HCT116 (cell line): ENCODE measurements at regions not wholly inside any gene's neighbourhood (a gene's known extent, or its start where the extent isn't known, plus 50 kb on each side); places are given as distances from the start of the nearest gene placed in this dataset.

Experiments
- ATAC-seq: fragments of 200-7000 bp; cut with Tn5 transposase; 2 replicates; pipeline ENCODE4 v1.9.1; 2020; ENCODE audit warnings: mild to moderate bottlenecking, moderate library complexity
- BruUV-seq: library from RNA; stranded (reverse); fragments of 400-500 nt; replicated peaks from 2 replicates; lab custom pipeline; 2021; lab: Mats Ljungman, UMichigan
- CTCF ChIA-PET: fragments of 300-600 bp; sonication (Branson Sonifier 250); formaldehyde crosslinking; loops from one replicate; lab custom pipeline; 2021; ENCODE audit warnings: antibody characterized with exemption; lab: Charles Lee
- POLR2A ChIA-PET: fragments of 300-600, 350-600 bp; sonication (Branson Sonifier 250); formaldehyde crosslinking; loops from one replicate; lab custom pipeline; 2021; ENCODE audit warnings: antibody characterized with exemption; lab: Charles Lee
- RAD21 ChIA-PET, 2 experiments: fragments of 300-600 bp; sonication (Branson Sonifier 250); formaldehyde crosslinking; loops; one replicate each; lab custom pipeline; 2023; ENCODE audit warnings: low total read pairs in 2 of 2; ENCODE audit not compliant: uncharacterized antibody in 2 of 2, unreplicated experiment in 2 of 2, low non-redundant PET in 1 of 2; lab: Charles Lee
- DNase-seq: peaks from one replicate; pipeline ENCODE4 v3.0.0-alpha.2; 2010; ENCODE audit warnings: low read depth, low spot score
- H2AFZ ChIP-seq: fragments of 200-600 bp; shearing (Covaris generic), sonication (generic); 2 replicates; pipeline ENCODE4 v1.6.1; 2017; ENCODE audit warnings: low read depth, mixed run types, mixed read lengths, antibody characterized with exemption, low read length; ENCODE audit not compliant: poor library complexity, severe bottlenecking
- H3K27ac ChIP-seq: 2 replicates; pipeline ENCODE4 v1.5.1; 2012; ENCODE audit warnings: low read depth, low read length
- H3K27me3 ChIP-seq: fragments of 200-600 bp; sonication (generic); 2 replicates; pipeline ENCODE4 v1.6.1; 2016; ENCODE audit warnings: mixed run types, low read length, mixed read lengths; ENCODE audit not compliant: insufficient read depth
- H3K36me3 ChIP-seq, 2 experiments: fragments of 200-500 bp in 1 of 2; fragments of 200-600 bp in 1 of 2; sonication (Bioruptor generic) in 1 of 2; sonication (generic) in 1 of 2; 2 replicates each; pipeline versions ENCODE4 v1.5.1 to v1.6.1; 2014 to 2016; ENCODE audit warnings: low read length in 2 of 2, inconsistent platforms in 1 of 2, mixed read lengths in 1 of 2, mixed run types in 1 of 2; ENCODE audit not compliant: insufficient read depth in 2 of 2, control insufficient read depth in 1 of 2
- H3K4me1 ChIP-seq, 2 experiments: fragments of 200-600 bp in 1 of 2; sonication (generic) in 1 of 2; 2 replicates each; pipeline versions ENCODE4 v1.5.1 to v1.6.1; 2012 to 2017; ENCODE audit warnings: low read length in 2 of 2, inconsistent platforms in 1 of 2, mild to moderate bottlenecking in 1 of 2, mixed read lengths in 1 of 2, mixed run types in 1 of 2, moderate library complexity in 1 of 2; ENCODE audit not compliant: insufficient read depth in 2 of 2, control insufficient read depth in 1 of 2
- H3K4me2 ChIP-seq: fragments of 200-600 bp; sonication (generic); 2 replicates; pipeline ENCODE4 v1.6.1; 2017; ENCODE audit warnings: mixed run types, low read length, mixed read lengths
- H3K4me3 ChIP-seq, 2 experiments: fragments of 200-600 bp in 1 of 2; sonication (generic) in 1 of 2; replicated peaks in 1 of 2; 2 replicates each; pipeline ENCODE4 v1.5.1; 2011 to 2016; ENCODE audit warnings: low read length in 2 of 2, control low read depth in 1 of 2, low read depth in 1 of 2, mild to moderate bottlenecking in 1 of 2, mixed read lengths in 1 of 2, mixed run types in 1 of 2
- H3K79me2 ChIP-seq: fragments of 200-600 bp; sonication (generic); 2 replicates; pipeline ENCODE4 v1.6.1; 2017; ENCODE audit warnings: mild to moderate bottlenecking, mixed run types, low read length, moderate library complexity, mixed read lengths; ENCODE audit not compliant: insufficient read depth
- H3K9ac ChIP-seq: fragments of 200-600 bp; sonication (generic); 2 replicates; pipeline ENCODE4 v1.6.1; 2016; ENCODE audit warnings: low read length, mixed read lengths
- H3K9me2 ChIP-seq: fragments of 200-600 bp; sonication (generic), shearing (Covaris generic); 2 replicates; pipeline ENCODE4 v1.6.1; 2017; ENCODE audit warnings: mixed run types, mild to moderate bottlenecking, moderate library complexity; ENCODE audit not compliant: insufficient read depth
- H3K9me3 ChIP-seq, 2 experiments: fragments of 200-500 bp in 1 of 2; fragments of 200-600 bp in 1 of 2; sonication (Bioruptor generic) in 1 of 2; sonication (generic) in 1 of 2; 2 replicates each; pipeline ENCODE4 v1.6.1; 2014 to 2017; ENCODE audit warnings: low read length in 2 of 2, mixed read lengths in 2 of 2, inconsistent platforms in 1 of 2, low read depth in 1 of 2, mild to moderate bottlenecking in 1 of 2, mixed run types in 1 of 2, moderate library complexity in 1 of 2; ENCODE audit not compliant: control insufficient read depth in 1 of 2, insufficient read depth in 1 of 2
- H4K20me1 ChIP-seq: fragments of 200-600 bp; sonication (generic), shearing (Covaris generic); 2 replicates; pipeline ENCODE4 v1.6.1; 2017; ENCODE audit warnings: mixed run types, mild to moderate bottlenecking, moderate library complexity; ENCODE audit not compliant: insufficient read depth
- CEBPB ChIP-seq: IDR thresholded peaks from 2 replicates; pipeline ENCODE4 v1.6.1; 2012; ENCODE audit warnings: low read depth
- ELF1 ChIP-seq: IDR thresholded peaks from 2 replicates; pipeline ENCODE4 v1.6.1; 2012; ENCODE audit warnings: low read depth, borderline replicate concordance
- EZH2 ChIP-seq: fragments of 200-600 bp; sonication (generic); IDR thresholded peaks from 2 replicates; pipeline ENCODE4 v1.6.1; 2017; ENCODE audit warnings: antibody characterized with exemption, mixed run types
- EZH2phosphoT487 ChIP-seq: fragments of 200-600 bp; IDR thresholded peaks from 2 replicates; pipeline ENCODE4 v1.6.1; 2018; ENCODE audit warnings: antibody characterized with exemption, borderline replicate concordance
- JUND ChIP-seq: IDR thresholded peaks from 2 replicates; pipeline ENCODE4 v1.6.1; 2012
- POLR2A ChIP-seq: IDR thresholded peaks from 2 replicates; pipeline ENCODE4 v1.7.0; 2011; ENCODE audit warnings: borderline replicate concordance; ENCODE audit not compliant: insufficient read depth, insufficient read length; ENCODE audit errors: extremely low read depth
- POLR2AphosphoS5 ChIP-seq: IDR thresholded peaks from 2 replicates; pipeline ENCODE4 v1.6.1; 2011; ENCODE audit warnings: mild to moderate bottlenecking, low read depth, low read length, moderate library complexity
- SIN3A ChIP-seq: IDR thresholded peaks from 2 replicates; pipeline ENCODE4 v1.6.1; 2012; ENCODE audit warnings: low read depth
- SRF ChIP-seq: IDR thresholded peaks from 2 replicates; pipeline ENCODE4 v1.6.1; 2012; ENCODE audit warnings: low read depth
- TCF7L2 ChIP-seq: IDR thresholded peaks from 2 replicates; pipeline ENCODE4 v1.7.0; 2011; ENCODE audit warnings: borderline replicate concordance, inconsistent platforms; ENCODE audit not compliant: insufficient read depth, insufficient read length; ENCODE audit errors: extremely low read depth
- YY1 ChIP-seq: IDR thresholded peaks from 2 replicates; pipeline ENCODE4 v1.6.1; 2011; ENCODE audit warnings: low read length, low read depth, moderate library complexity, mild to moderate bottlenecking; ENCODE audit not compliant: insufficient replicate concordance; ENCODE audit errors: extremely low read depth
- ZFX ChIP-seq: fragments of 450-650 bp; IDR thresholded peaks from 2 replicates; pipeline ENCODE4 v1.6.1; 2017
- intact Hi-C: fragments of 100-400 bp; cut with micrococcal nuclease; formaldehyde crosslinking; loops from 2 replicates; pipeline ENCODE4 v1.10.0; 2022
- TF ChIP-seq, protein P1 (sequence below): IDR thresholded peaks from 2 replicates; pipeline ENCODE4 v1.6.1; 2012; ENCODE audit warnings: low read depth
- TF ChIP-seq, protein P2 (sequence below): IDR thresholded peaks from 2 replicates; pipeline ENCODE4 v1.6.1; 2011; ENCODE audit warnings: mild to moderate bottlenecking, low read length, moderate library complexity; ENCODE audit not compliant: insufficient replicate concordance; ENCODE audit errors: extremely low read depth
- TF ChIP-seq, protein P3 (sequence below): IDR thresholded peaks from 2 replicates; pipeline ENCODE4 v1.6.1; 2012

GRCh38 chr9:19634881-19635280 is 154.0 kb downstream of the SLC24A2 start (continued):
- TF ChIP-seq, protein P1, sequence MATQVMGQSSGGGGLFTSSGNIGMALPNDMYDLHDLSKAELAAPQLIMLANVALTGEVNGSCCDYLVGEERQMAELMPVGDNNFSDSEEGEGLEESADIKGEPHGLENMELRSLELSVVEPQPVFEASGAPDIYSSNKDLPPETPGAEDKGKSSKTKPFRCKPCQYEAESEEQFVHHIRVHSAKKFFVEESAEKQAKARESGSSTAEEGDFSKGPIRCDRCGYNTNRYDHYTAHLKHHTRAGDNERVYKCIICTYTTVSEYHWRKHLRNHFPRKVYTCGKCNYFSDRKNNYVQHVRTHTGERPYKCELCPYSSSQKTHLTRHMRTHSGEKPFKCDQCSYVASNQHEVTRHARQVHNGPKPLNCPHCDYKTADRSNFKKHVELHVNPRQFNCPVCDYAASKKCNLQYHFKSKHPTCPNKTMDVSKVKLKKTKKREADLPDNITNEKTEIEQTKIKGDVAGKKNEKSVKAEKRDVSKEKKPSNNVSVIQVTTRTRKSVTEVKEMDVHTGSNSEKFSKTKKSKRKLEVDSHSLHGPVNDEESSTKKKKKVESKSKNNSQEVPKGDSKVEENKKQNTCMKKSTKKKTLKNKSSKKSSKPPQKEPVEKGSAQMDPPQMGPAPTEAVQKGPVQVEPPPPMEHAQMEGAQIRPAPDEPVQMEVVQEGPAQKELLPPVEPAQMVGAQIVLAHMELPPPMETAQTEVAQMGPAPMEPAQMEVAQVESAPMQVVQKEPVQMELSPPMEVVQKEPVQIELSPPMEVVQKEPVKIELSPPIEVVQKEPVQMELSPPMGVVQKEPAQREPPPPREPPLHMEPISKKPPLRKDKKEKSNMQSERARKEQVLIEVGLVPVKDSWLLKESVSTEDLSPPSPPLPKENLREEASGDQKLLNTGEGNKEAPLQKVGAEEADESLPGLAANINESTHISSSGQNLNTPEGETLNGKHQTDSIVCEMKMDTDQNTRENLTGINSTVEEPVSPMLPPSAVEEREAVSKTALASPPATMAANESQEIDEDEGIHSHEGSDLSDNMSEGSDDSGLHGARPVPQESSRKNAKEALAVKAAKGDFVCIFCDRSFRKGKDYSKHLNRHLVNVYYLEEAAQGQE: no peak

GRCh38 chr9:19631181-19631580 is 157.7 kb downstream of the SLC24A2 start:
- peaks cover 13% of the 10 kb centered on the region for H3K27me3 ChIP-seq
- RAD21 ChIA-PET: no interaction called here
- H3K4me1 ChIP-seq: no peaks in the 10 kb centered on the region
- no peak for DNase-seq
- H3K4me3 ChIP-seq: no peak overlapping the region
- CTCF ChIA-PET: no interaction called here
- H3K4me2 ChIP-seq: no peak overlapping the region
- intact Hi-C loops: no loop called here
- H3K9me3 ChIP-seq: no peaks in the 10 kb centered on the region
- no peaks in the 10 kb centered on the region for H3K9me2 ChIP-seq
- no peaks in the 10 kb centered on the region for H4K20me1 ChIP-seq
- BruUV-seq: no TSS peak
- ATAC-seq: no peak
- H3K27ac ChIP-seq: no peak overlapping the region
- H2AFZ ChIP-seq: no peak overlapping the region
- H3K79me2 ChIP-seq: no peaks in the 10 kb centered on the region
- no peaks in the 10 kb centered on the region for H3K36me3 ChIP-seq
- H3K9ac ChIP-seq: no peak overlapping the region
- POLR2A ChIA-PET: no interaction called here
- TF ChIP-seq YY1 (no peak), CEBPB (no peak), TCF7L2 (no peak), ZFX (no peak), EZH2 (no peak), POLR2AphosphoS5 (no peak), SRF (no peak), POLR2A (no peak), SIN3A (no peak), JUND (no peak), EZH2phosphoT487 (no peak), ELF1 (no peak)
- TF ChIP-seq, protein P2, sequence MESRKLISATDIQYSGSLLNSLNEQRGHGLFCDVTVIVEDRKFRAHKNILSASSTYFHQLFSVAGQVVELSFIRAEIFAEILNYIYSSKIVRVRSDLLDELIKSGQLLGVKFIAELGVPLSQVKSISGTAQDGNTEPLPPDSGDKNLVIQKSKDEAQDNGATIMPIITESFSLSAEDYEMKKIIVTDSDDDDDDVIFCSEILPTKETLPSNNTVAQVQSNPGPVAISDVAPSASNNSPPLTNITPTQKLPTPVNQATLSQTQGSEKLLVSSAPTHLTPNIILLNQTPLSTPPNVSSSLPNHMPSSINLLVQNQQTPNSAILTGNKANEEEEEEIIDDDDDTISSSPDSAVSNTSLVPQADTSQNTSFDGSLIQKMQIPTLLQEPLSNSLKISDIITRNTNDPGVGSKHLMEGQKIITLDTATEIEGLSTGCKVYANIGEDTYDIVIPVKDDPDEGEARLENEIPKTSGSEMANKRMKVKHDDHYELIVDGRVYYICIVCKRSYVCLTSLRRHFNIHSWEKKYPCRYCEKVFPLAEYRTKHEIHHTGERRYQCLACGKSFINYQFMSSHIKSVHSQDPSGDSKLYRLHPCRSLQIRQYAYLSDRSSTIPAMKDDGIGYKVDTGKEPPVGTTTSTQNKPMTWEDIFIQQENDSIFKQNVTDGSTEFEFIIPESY: no peak
- TF ChIP-seq, protein P3, sequence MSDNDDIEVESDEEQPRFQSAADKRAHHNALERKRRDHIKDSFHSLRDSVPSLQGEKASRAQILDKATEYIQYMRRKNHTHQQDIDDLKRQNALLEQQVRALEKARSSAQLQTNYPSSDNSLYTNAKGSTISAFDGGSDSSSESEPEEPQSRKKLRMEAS: no peak
- TF ChIP-seq, protein P1: no peak
